ENCODE measurements at regions not wholly inside any gene's neighbourhood (a gene's known extent, or its start where the extent isn't known, plus 50 kb on each side); places are given as distances from the start of the nearest gene placed in this dataset.

DNA sequence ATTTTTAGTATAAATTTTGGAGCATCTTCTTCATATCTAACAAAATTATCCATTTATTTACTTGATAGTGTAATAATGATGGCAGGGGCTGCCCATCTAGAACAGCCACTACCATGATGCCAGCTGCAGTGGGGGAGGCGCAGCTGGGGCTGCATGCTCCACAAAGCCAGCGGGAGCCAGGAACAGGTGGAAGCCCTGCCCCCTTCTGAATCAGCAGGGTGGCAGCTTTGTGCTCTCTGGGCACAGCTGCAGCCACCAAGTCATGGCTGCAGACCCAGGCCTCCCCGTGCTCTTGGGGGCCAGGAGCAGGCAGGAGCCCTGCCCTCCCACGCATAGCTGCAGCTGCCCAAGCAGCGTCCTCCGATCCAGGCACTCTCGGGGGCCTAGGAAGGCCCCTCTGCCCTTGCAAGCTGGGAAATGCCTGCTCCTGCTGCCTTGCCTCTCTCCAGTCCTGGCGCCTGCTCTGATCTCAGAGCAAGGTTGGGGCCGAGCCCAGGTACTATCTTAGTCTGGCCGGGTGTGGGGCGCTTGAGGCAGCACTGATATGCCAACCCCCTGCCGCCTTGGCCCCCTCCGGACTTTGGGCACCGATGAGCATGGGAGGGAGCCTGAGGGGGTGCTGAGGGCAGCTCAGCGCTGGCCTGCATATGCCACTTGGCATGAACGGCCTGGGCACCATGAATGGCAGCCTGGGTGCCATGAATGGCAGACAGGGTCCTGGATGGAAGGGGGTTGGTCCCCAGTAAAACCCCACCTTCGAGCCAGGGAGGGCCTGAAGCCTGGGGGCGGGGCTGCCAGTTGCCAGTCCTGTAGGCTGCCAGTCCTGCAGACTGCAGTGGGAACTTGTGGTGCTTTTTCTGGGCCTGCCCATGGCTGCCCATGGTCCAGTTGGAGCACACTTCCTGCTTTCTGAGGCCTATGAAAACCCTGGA, 1110.8 kb upstream of the POT1 start:
- TF ChIP-seq, protein P1, sequence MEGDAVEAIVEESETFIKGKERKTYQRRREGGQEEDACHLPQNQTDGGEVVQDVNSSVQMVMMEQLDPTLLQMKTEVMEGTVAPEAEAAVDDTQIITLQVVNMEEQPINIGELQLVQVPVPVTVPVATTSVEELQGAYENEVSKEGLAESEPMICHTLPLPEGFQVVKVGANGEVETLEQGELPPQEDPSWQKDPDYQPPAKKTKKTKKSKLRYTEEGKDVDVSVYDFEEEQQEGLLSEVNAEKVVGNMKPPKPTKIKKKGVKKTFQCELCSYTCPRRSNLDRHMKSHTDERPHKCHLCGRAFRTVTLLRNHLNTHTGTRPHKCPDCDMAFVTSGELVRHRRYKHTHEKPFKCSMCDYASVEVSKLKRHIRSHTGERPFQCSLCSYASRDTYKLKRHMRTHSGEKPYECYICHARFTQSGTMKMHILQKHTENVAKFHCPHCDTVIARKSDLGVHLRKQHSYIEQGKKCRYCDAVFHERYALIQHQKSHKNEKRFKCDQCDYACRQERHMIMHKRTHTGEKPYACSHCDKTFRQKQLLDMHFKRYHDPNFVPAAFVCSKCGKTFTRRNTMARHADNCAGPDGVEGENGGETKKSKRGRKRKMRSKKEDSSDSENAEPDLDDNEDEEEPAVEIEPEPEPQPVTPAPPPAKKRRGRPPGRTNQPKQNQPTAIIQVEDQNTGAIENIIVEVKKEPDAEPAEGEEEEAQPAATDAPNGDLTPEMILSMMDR (IDR thresholded peaks at IDR 0.05): no peak
- TF ChIP-seq POLR2AphosphoS5 (IDR thresholded peaks at IDR 0.05) (no peak), POLR2A (IDR thresholded peaks at IDR 0.05) (no peak)

Data from prostate gland (tissue), 2 donors.